ENCODE measurements at regions not wholly inside any gene's neighbourhood (a gene's known extent, or its start where the extent isn't known, plus 50 kb on each side); places are given as distances from the start of the nearest gene placed in this dataset.
"Not testable (repeated sequence)": the region's sequence is repeated elsewhere in the genome, so short reads cannot be mapped to it uniquely, and the experiment has no call there.

- DNase-seq (ENCODE audit: low spot score), result no peak
Observed at GRCh38 chr14:101286271-101287018, 274.9 kb upstream of the DIO3 start.

GRCh38 chr14:101288436-101289229 lies 272.7 kb upstream of the DIO3 start:
- no peak for DNase-seq (ENCODE audit: low spot score)

DNA sequence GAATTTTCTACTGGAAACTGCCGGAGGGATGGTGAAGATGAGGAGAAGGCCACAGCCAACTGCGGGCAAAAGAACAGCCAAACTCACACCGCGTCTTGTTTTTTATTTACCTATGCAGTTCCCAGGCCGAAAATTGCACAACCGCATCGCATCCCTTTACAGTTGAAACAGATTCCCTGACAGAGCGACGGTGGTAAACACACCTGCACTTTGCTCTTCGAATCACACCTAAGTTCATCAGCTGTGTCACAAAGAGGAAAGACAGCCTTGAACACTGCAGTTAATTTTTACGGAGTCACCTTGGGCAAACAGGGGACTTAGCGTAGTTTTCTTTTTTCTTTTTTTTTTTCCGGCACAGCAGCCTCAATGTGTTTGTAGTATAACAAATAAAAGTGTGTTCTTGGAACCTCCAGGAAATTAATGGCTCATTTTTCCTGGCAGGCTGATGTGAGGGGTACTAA lies 272.0 kb upstream of the DIO3 start:
- no peak for DNase-seq (ENCODE audit: low spot score)

DNA sequence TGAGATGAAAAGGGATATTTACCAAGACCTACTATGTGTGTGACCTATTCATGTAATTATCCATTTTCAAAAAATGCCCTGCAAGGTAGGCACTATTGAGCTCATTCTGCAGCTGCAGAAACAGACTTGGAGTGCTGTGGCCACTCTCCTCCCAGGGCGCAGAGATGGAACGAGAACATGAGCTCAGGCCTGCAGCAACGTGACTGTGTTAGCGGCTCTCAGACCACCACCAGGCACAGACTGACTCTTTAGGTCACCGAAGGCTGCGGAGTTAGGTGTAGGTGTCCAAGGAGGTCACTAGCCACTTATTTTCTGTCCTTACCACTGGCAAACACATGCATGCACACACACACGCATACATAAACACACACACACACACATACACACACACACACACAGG lies 271.4 kb upstream of the DIO3 start:
- DNase-seq (ENCODE audit: low spot score), result no peak

DNA sequence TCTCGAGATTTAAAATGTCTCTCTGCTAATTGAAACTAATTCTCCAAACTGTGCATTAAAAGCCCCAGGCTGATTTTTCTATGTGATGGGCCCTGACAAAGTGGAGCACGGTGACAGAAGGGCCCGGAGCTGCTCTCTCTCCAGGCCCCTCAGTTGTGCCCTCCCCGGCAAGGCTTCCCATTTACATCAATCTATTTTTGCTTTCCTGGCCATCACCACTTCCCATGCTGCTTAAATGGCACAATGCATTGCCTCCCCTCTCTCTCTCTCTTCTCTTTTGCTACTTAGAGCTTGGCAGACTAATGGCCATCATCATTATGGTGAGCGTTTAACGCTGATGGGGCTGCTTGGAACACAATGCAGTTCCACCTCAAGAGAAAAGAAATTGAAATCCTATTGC lies 270.7 kb upstream of the DIO3 start:
- no peak for DNase-seq (ENCODE audit: low spot score)

DNA sequence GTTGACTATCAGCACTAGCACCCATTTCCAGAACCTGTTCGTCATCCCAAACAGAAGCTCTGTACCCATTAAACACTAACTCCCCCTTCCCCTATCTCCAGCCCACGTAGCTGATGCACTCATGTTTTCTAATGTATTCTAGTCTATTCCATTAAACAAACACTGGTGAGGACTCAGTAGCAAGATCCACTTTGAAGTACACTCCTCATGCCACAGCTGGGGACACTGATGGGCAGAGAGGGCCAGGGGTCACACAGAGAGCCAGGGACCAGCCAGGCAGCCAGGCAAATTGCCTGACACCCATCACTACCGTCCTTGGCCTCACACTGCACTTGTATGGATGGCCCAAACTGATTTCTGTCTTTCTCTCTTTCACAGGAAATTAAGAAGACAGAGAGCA lies 269.9 kb upstream of the DIO3 start:
- DNase-seq (ENCODE audit: low spot score), result no peak

DNA sequence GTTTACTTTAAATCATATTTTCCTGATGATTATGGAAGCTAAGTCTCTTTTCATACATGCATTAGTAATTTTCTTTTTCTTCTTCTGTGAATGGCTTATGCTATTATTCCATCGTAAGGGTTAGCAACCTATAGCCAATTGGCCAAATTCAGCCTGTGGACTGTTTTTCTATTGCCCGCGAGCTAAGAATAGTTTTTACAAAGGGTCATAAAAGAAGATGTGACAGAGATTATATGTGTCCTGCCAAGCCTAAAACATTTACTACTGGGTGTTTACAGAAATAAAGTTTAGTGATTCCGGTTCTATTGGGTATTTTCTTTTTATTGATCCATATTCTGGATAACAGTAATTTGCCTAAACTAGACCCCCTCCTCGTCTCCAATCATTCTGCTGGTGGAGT lies 268.8 kb upstream of the DIO3 start:
- no peak for DNase-seq (ENCODE audit: low spot score)

GRCh38 chr14:101293605-101294004 lies 267.7 kb upstream of the DIO3 start:
- DNase-seq (ENCODE audit: low spot score), result no peak

DNA sequence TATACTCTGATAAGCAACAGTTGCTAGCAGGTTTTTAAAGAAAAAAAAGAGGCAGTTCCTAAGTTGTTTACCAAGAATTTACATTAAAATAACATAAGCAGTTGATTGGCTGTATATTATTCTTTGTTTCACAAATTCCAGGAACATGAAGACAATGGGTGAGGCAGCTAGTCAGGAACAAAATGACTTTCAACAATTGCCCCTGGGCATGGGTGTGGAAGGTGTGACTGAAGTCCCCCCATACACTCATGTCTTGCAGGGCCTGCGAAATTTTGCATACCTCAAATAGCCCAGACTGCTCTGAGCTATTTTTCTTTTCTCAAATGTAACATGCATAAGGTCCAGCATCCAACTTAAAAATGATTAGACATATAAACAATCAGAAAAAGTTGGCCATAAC lies 267.2 kb upstream of the DIO3 start:
- no peak for DNase-seq (ENCODE audit: low spot score)

GRCh38 chr14:101299781-101300180 lies 261.5 kb upstream of the DIO3 start:
- not testable (repeated sequence) for DNase-seq (ENCODE audit: low spot score)

GRCh38 chr14:101301011-101301410 lies 260.3 kb upstream of the DIO3 start:
- DNase-seq (ENCODE audit: low spot score), result no peak

GRCh38 chr14:101307162-101307561 lies 254.1 kb upstream of the DIO3 start:
- DNase-seq (ENCODE audit: low spot score), result not testable (repeated sequence)

DNA sequence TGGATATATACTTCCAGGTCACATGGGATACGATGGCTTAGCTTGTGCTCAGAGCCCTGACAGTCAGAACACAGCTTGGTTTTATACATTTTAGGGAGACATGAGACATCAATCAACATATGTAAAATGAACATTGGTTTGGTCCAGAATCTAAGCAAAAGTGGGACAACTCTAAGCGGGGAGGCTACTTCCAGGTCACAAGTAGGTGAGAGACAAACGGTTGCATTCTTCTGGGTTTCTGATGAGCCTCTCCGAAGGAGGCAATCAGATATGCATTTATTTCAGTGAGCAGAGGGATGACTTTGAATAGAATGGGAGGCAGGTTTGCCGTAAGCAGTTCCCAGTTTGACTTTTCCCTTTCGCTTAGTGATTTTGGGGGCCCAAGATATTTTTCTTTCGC lies 250.1 kb upstream of the DIO3 start:
- not testable (repeated sequence) for DNase-seq (ENCODE audit: low spot score)

DNA sequence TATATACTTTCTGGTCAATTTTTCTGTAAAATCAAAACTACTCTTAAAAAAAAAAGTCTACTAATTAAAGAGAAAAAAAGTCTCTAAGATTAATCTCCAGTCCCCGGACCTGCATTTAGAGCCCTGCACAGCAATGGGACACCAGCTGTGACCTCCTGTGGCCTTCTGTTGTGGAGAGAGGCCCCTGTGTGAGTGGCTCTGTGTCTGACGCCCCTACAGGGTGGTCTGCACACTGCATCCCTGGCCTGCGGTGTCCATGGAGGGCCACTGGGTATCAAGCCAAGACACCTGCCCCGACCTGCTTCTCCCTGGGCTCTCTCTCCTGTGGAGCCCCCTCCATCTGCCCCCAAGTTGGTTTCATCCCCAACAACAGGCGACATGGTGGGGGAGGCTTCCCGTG lies 248.0 kb upstream of the DIO3 start:
- DNase-seq (ENCODE audit: low spot score), result no peak

DNA sequence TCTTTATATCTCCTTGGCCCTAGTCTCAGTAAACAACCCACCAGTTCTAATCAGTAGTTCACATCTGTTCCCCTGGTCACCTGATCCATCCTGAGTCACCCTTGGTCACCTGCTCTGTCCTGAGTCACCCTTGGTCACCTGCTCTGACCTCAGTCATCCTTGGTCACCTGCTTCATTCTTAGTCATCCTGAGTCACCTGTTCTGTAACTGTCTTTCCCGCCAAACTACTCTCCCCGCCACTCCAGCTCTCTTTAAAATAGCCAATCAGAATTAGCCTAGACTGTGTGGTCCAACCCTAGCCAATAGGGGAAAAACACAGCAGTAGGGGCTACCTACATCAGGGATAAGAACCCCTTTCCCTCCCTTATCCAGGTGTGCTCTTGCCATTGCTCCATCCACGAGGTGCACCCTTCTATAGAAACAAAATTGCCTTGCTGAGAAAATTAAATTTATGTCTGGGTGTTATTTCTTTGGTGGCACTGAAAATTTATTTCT lies 245.4 kb upstream of the DIO3 start:
- DNase-seq (ENCODE audit: low spot score), result no peak

DNA sequence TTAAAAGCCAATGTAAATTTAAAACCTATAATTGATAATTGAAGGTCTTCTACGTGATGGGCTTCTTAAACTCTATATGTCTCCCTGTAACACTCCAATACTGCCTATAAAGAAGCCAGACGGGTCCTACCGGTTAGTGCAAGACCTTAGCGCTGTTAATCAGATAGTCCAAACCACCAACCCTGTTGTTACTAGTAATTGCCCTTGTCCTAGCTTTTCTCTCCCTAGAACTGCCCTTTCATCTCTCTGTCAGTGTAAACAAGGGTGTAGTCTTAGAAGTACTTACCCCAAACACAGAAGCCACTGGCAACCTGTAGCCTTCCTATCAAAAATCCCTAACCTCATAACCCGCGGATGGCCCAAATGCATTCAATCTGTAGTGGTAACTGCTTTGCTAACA lies 243.0 kb upstream of the DIO3 start:
- DNase-seq (ENCODE audit: low spot score), result no peak

DNA sequence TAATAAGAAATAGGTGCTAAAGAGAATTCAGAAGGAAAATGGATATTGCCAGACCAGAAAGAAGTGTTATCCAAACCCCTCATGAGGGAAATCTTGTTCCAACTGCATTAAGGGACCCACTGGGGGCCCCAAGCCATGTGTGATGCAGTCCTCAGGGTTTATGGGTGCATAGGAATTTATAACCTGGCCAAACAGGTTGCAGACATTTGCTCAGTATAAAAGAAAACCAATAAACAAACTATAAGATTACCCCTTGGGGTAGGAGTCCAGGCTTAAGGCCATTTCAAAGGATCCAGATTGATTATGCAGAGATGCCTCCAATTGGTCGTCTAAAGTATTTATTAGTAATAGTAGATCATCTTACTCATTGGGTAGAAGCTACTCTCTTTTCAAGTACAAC lies 240.9 kb upstream of the DIO3 start:
- DNase-seq (ENCODE audit: low spot score), result no peak

DNA sequence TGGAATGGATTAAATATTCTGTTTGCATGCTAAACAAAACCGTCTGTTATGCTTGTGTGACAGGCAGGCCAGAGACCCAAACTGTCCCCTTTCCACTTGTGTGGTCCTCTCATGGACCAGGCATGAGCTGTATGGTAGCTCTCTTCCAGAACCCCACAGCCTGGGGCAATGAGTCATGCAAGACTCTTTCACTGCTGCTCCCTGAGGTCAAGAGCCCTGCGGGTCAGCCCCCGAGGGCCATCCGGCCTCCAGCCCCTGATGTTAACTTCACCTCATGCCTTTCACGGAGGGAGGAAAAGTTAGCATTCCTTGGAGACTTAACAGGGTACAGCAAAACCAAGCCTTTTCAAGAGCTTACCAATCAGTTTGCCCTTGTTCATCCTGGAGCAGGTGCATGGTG lies 239.1 kb upstream of the DIO3 start:
- no peak for DNase-seq (ENCODE audit: low spot score)

DNA sequence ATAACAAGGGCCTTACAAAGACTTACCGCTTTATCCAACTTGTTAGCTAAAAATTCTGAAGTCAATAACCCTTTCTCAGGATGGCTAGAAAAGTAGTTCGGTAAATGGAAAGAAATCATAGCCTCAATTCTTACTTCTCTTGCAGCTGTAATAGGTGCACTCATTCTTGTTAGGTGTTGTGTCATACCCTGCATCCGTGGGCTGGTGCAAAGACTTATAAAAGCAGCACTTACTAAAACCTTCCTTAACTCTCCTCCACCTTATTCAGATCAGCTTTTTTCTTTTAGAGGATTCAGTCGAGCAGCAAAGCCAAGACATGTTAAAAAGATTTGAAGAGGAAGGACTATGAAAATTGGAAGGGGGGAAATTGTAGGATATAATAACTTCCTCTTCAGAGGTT lies 238.2 kb upstream of the DIO3 start:
- no peak for DNase-seq (ENCODE audit: low spot score)

DNA sequence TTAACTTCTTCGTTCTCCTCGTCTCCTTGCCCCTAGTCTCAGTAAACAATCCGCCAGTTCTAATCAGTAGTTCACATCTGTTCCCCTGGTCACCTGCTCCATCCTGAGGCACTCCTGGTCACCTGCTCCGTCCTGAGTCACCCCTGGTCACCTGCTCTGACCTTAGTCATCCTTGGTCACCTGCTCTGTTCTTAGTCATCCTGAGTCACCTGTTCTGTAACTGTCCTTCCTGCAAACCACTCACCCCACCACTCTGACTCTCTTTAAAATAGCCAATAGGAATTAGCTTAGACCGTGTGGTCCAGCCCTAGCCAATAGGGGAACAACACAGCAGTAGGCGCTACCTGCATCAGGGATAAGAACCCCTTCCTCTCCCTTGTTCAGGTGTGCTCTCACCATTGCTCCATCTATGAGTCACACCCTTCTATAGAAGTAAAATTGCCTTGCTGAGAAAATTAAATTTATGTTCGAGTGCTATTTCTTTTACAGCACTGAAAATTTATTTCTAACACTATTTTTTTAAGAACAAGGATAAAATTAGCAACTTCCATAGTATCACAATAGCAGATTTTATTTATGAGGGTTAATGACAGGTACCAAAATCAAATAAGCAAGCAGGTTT lies 237.6 kb upstream of the DIO3 start:
- not testable (repeated sequence) for DNase-seq (ENCODE audit: low spot score)

DNA sequence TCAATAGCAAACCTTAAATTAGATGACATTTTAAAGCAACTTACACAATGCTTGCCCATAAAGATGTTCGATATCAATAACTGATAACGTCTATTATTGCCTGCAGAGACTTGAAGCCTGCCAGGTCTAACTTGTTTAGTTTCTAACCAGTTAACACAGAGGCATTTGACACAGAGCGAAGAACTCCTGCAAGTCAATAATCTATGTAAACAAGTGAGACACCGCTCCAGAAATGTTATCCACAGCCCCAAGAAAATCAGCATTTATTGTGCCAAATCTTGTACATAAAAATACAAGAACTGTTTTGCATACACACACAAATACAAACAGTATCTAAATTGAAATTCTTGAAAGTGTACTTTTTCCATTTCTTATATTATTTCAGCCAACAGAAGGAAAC lies 236.0 kb upstream of the DIO3 start:
- DNase-seq (ENCODE audit: low spot score), result no peak

DNA sequence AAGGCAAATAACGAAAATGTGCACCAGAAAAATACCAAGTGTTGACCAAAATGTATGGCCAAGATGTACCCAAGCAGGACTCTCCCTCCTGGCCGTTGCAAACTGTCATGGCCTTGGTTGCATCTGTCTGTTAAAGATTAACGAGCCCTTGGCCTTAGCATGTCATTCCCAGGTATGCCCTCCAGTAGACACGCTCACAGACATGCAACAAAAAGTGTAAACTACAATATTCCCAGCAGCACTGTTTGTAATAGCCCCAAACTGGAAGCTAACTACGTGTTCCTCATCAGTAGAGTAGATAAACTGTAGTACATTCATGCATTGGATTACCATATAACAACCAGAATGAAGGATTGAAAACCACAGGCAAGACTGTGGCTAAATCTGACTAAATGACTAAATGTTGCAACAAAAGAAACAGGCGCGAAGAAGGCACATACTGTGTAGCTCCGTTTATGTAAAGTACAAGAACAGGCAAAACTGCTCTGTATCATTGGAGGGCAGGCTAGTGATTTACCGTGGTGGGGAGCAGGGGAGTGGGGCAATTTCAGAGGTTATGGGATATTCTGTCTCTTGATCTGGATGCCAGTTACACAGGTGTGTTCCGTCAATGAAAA lies 232.8 kb upstream of the DIO3 start:
- no peak for DNase-seq (ENCODE audit: low spot score)

All from D341Med (cell line).